ENCODE measurements at regions not wholly inside any gene's neighbourhood (a gene's known extent, or its start where the extent isn't known, plus 50 kb on each side); places are given as distances from the start of the nearest gene placed in this dataset.

DNA sequence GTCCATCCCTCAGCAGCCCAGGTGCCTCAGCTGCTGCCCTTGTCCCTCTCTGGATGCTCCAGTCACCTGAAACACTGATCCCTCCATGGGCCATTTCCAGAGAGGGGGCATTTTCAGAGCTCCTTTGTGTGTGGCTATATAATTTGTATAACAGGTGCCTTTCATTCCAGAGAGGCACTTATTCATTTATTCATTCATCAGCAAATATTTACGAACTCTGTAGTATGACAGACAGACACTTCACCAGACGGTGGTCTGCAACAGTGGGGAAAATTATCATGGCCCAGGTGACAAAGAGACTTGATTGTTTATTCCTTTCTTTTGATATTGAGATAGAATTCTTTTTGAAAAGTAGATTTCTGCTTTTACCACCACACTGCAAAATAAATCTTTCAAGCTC is 361.7 kb downstream of the TMEM182 start:
- Histone ChIP-seq H3K27ac (ENCODE audit: low read depth in 1 of 2, low read length in 2 of 2) (no peak overlapping the region), H3K27me3 (ENCODE audit: control insufficient read depth in 1 of 2, insufficient read depth in 2 of 2, low read length in 2 of 2) (no peaks in the 10 kb centered on the region), H3K4me3 (ENCODE audit: low read length) (no peak overlapping the region), H3K4me1 (ENCODE audit: insufficient read depth, low read length) (no peaks in the 10 kb centered on the region), H3K36me3 (ENCODE audit: insufficient read depth, low read length) (no peaks in the 10 kb centered on the region), H3K9me3 (ENCODE audit: control insufficient read depth in 1 of 2, insufficient read depth in 1 of 2, low read length in 2 of 2) (peaks cover 0 to 3% of the 10 kb centered on the region in 2 experiments)
- TF ChIP-seq, protein P1, sequence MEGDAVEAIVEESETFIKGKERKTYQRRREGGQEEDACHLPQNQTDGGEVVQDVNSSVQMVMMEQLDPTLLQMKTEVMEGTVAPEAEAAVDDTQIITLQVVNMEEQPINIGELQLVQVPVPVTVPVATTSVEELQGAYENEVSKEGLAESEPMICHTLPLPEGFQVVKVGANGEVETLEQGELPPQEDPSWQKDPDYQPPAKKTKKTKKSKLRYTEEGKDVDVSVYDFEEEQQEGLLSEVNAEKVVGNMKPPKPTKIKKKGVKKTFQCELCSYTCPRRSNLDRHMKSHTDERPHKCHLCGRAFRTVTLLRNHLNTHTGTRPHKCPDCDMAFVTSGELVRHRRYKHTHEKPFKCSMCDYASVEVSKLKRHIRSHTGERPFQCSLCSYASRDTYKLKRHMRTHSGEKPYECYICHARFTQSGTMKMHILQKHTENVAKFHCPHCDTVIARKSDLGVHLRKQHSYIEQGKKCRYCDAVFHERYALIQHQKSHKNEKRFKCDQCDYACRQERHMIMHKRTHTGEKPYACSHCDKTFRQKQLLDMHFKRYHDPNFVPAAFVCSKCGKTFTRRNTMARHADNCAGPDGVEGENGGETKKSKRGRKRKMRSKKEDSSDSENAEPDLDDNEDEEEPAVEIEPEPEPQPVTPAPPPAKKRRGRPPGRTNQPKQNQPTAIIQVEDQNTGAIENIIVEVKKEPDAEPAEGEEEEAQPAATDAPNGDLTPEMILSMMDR (IDR thresholded peaks at IDR 0.05) = no peak
- no peak overlapping the region for H3K27ac Mint-ChIP-seq
- DNase-seq (no peak), ATAC-seq (ENCODE audit: poor library complexity) (no peak)
- ChIA-PET POLR2A (no interaction called here), CTCF (no interaction called here)
- no peaks in the 10 kb centered on the region for H3K4me1 Mint-ChIP-seq (ENCODE audit: low read depth)
- no peaks in the 10 kb centered on the region for H3K27me3 Mint-ChIP-seq
- intact Hi-C loops (cut with DNase I, micrococcal nuclease) = no loop called here
- no peaks in the 10 kb centered on the region for H3K9me3 Mint-ChIP-seq
- H3K4me3 Mint-ChIP-seq = no peak overlapping the region
- H3K36me3 Mint-ChIP-seq (ENCODE audit: low read depth) = no peaks in the 10 kb centered on the region

DNA sequence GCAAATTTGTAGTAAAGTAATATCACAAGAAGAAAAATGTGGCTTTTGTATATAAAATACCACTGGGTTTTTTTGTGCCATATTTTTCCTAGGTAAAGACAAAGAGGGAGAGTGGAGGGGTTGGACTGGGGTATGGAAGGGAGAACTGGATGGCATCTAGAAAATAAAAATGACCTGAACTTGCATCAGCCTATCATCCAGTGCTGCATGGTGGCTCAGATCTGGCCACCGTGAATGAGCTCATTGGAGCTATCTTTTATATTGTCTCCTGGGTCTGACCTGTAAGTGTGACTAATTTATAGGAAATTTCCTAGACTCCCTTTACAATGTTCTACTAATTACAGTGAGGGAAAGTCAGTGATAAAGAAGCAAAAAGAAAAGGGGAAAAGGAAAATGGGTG is 369.0 kb downstream of the TMEM182 start:
- H3K4me3 Mint-ChIP-seq = no peak overlapping the region
- ChIA-PET CTCF (no interaction called here), POLR2A (no interaction called here)
- H3K9me3 Mint-ChIP-seq = peaks cover 3% of the 10 kb centered on the region
- Histone ChIP-seq H3K4me1 (ENCODE audit: insufficient read depth, low read length) (no peaks in the 10 kb centered on the region), H3K27ac (ENCODE audit: low read depth in 1 of 2, low read length in 2 of 2) (no peak overlapping the region), H3K9me3 (ENCODE audit: control insufficient read depth in 1 of 2, insufficient read depth in 1 of 2, low read length in 2 of 2) (peaks cover 0 to 3% of the 10 kb centered on the region in 2 experiments), H3K36me3 (ENCODE audit: insufficient read depth, low read length) (no peaks in the 10 kb centered on the region), H3K4me3 (ENCODE audit: low read length) (no peak overlapping the region), H3K27me3 (ENCODE audit: control insufficient read depth in 1 of 2, insufficient read depth in 2 of 2, low read length in 2 of 2) (no peaks in the 10 kb centered on the region)
- H3K36me3 Mint-ChIP-seq (ENCODE audit: low read depth) = no peaks in the 10 kb centered on the region
- no peaks in the 10 kb centered on the region for H3K27me3 Mint-ChIP-seq
- DNase-seq (no peak), ATAC-seq (ENCODE audit: poor library complexity) (no peak)
- peaks cover 9% of the 10 kb centered on the region for H3K4me1 Mint-ChIP-seq (ENCODE audit: low read depth)
- intact Hi-C loops (cut with DNase I, micrococcal nuclease) = no loop called here
- TF ChIP-seq, protein P1 (IDR thresholded peaks at IDR 0.05) = no peak
- H3K27ac Mint-ChIP-seq = no peak overlapping the region

DNA sequence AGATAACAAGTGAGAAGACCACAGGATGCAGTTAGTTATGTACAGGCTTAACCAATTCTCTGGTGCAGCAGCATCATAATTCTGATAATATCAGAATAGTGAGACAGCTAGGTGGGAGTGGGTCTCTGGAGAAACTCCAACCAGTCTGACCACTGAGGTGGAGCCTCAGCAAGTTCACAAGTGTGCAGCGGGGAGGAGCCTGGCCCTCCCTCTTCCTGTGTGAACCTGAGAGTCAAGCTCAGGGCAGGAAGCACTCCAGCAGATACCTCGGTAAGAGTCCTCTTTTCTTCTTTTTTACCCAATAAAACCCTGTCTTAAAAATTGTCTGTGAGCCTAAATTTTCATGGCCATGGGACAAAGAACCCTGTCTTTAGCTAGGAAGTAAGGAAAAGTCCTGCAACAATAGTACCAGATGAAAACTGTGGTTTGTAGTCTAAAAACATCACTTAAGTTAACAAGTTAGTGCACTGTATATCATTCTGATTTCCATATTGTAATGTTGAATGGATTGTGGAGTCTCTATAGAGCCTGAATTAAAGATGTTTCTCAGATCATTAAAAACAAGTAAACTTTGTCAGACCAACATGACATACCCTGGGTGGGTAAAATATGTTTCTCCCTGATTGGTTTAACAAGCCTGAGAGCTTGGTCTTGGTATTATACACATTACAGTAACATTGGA is 370.8 kb downstream of the TMEM182 start:
- DNase-seq (peak in 2 of 14 experiments; percentile 4 to 9), ATAC-seq (ENCODE audit: poor library complexity) (no peak)
- H3K27ac Mint-ChIP-seq = no peak overlapping the region
- H3K4me1 Mint-ChIP-seq (ENCODE audit: low read depth) = peaks cover 9% of the 10 kb centered on the region
- peaks cover 3% of the 10 kb centered on the region for H3K9me3 Mint-ChIP-seq
- H3K27me3 Mint-ChIP-seq = no peaks in the 10 kb centered on the region
- H3K4me1 ChIP-seq (ENCODE audit: insufficient read depth, low read length) = no peaks in the 10 kb centered on the region
- H3K27me3 ChIP-seq (ENCODE audit: control insufficient read depth in 1 of 2, insufficient read depth in 2 of 2, low read length in 2 of 2) = no peaks in the 10 kb centered on the region
- POLR2A ChIA-PET = no interaction called here
- TF ChIP-seq, protein P1 (IDR thresholded peaks at IDR 0.05) = no peak
- peaks cover 0 to 11% of the 10 kb centered on the region in 2 experiments for H3K9me3 ChIP-seq (ENCODE audit: control insufficient read depth in 1 of 2, insufficient read depth in 1 of 2, low read length in 2 of 2)
- H3K4me3 ChIP-seq (ENCODE audit: low read length) = no peak overlapping the region
- H3K27ac ChIP-seq (ENCODE audit: low read depth in 1 of 2, low read length in 2 of 2) = no peak overlapping the region
- intact Hi-C loops (cut with DNase I, micrococcal nuclease) = no loop called here
- CTCF ChIA-PET = interaction anchor here (0.8 kb wide), 1 partner anchor 11 kb away, joined by 5 read pairs; no protein-coding TSS in a partner anchor
- H3K36me3 Mint-ChIP-seq (ENCODE audit: low read depth) = no peaks in the 10 kb centered on the region
- no peak overlapping the region for H3K4me3 Mint-ChIP-seq
- H3K36me3 ChIP-seq (ENCODE audit: insufficient read depth, low read length) = no peaks in the 10 kb centered on the region

All from CD4-positive, alpha-beta T cell (primary cell).